ENCODE measurements at regions not wholly inside any gene's neighbourhood (a gene's known extent, or its start where the extent isn't known, plus 50 kb on each side); places are given as distances from the start of the nearest gene placed in this dataset.

DNA sequence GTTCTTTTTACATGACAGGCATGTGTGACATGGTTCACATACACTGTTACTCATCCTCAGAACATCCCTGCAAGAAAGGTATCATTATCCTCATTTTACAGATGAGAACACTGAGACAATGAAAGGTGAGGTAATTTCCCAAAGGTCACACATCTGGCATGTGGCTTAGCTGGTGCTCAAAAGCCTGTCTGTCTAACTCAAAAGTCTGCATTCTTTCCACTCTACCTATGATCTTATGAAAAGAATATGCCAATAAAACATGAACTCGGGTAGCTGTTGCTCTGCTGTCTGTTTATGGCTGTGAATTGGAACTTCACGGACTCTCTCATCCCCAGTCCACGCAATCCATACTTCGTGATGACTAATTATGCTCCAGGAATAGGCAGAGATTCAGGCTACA lies 79.0 kb upstream of the ODAD2 start:
- 71 to 96% (median 91%) methylated on average over 4 of the region's 4 CpGs for WGBS, 5 donors
- TF ChIP-seq POLR2AphosphoS5 (IDR thresholded peaks at IDR 0.05) (no peak), EP300 (IDR thresholded peaks at IDR 0.05) (no peak), POLR2A (IDR thresholded peaks at IDR 0.05) (no peak)
- TF ChIP-seq, protein P1, sequence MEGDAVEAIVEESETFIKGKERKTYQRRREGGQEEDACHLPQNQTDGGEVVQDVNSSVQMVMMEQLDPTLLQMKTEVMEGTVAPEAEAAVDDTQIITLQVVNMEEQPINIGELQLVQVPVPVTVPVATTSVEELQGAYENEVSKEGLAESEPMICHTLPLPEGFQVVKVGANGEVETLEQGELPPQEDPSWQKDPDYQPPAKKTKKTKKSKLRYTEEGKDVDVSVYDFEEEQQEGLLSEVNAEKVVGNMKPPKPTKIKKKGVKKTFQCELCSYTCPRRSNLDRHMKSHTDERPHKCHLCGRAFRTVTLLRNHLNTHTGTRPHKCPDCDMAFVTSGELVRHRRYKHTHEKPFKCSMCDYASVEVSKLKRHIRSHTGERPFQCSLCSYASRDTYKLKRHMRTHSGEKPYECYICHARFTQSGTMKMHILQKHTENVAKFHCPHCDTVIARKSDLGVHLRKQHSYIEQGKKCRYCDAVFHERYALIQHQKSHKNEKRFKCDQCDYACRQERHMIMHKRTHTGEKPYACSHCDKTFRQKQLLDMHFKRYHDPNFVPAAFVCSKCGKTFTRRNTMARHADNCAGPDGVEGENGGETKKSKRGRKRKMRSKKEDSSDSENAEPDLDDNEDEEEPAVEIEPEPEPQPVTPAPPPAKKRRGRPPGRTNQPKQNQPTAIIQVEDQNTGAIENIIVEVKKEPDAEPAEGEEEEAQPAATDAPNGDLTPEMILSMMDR (IDR thresholded peaks at IDR 0.05) = no peak
- Histone ChIP-seq H3K36me3 (peaks cover 0 to 8% (median 6%) of the 10 kb centered on the region in 4 donors), H3K4me1 (no peaks in the 10 kb centered on the region), H3K4me3 (no peak overlapping the region), H3K27ac (no peak overlapping the region), H3K27me3 (no peaks in the 10 kb centered on the region), H3K9me3 (peaks cover 0 to 9% (median 4%) of the 10 kb centered on the region in 4 donors)
- intact Hi-C loops (cut with DNase I; ENCODE audit: low total_unique reads) = no loop called here
- DNase-seq = no peak

DNA sequence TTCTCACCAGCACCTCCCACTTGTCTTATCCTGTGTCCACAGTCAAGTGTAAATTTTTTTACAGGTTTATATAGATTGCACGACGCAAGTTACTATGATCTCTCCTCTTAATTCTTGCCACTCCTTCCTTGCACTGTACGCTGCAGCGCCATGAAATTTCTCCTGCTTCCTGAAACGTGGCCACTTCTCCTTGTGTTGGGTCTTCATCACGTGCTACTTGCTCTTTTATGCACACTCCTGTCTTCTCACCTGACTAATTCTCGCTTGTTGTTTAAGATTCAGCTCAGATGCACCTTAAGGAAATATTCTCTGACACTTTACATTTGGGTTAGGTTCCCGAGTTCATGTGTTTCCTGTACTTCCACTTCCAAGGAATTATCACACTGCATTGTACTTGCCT lies 76.5 kb upstream of the ODAD2 start:
- intact Hi-C loops (cut with DNase I; ENCODE audit: low total_unique reads) = no loop called here
- H3K9me3 ChIP-seq = peaks cover 0 to 9% (median 4%) of the 10 kb centered on the region in 4 donors
- no peaks in the 10 kb centered on the region for H3K27me3 ChIP-seq
- 92 to 99% (median 97%) methylated on average over 8 of the region's 8 CpGs for WGBS, 5 donors
- no peak for DNase-seq
- TF ChIP-seq, protein P1 (IDR thresholded peaks at IDR 0.05) = no peak
- TF ChIP-seq POLR2A (IDR thresholded peaks at IDR 0.05) (no peak), EP300 (IDR thresholded peaks at IDR 0.05) (no peak), POLR2AphosphoS5 (IDR thresholded peaks at IDR 0.05) (no peak)
- no peak overlapping the region for H3K27ac ChIP-seq
- no peak overlapping the region for H3K4me3 ChIP-seq
- H3K4me1 ChIP-seq = no peaks in the 10 kb centered on the region
- H3K36me3 ChIP-seq = peaks cover 0 to 8% (median 6%) of the 10 kb centered on the region in 4 donors

DNA sequence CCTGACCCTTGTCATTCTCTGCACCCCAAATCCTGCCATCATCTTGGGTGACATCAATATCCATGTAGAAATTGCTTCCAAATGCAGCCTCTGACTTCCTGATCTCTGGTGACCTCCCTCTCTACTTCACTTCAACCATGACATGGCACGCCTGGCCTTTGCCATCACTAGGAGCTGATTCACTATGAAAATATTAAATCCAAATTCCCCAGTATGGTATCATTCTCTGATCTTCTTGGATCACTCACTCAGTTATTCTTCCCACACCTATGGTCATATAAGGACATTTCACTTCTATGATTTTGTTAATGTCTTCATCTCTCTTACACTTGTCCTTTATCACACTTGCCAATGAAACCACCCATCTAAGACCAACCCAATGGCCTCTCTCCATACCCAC lies 73.7 kb upstream of the ODAD2 start:
- Histone ChIP-seq H3K27me3 (no peaks in the 10 kb centered on the region), H3K4me1 (no peaks in the 10 kb centered on the region), H3K36me3 (peaks cover 0 to 20% (median 12%) of the 10 kb centered on the region in 4 donors), H3K9me3 (peaks cover 0 to 9% (median 4%) of the 10 kb centered on the region in 4 donors), H3K4me3 (no peak overlapping the region), H3K27ac (no peak overlapping the region)
- 94 to 100% (median 96%) methylated on average over 1 of the region's 1 CpG for WGBS, 5 donors
- intact Hi-C loops (cut with DNase I; ENCODE audit: low total_unique reads) = no loop called here
- DNase-seq = no peak
- no peak for TF ChIP-seq POLR2A (IDR thresholded peaks at IDR 0.05)
- no peak for TF ChIP-seq EP300 (IDR thresholded peaks at IDR 0.05)

DNA sequence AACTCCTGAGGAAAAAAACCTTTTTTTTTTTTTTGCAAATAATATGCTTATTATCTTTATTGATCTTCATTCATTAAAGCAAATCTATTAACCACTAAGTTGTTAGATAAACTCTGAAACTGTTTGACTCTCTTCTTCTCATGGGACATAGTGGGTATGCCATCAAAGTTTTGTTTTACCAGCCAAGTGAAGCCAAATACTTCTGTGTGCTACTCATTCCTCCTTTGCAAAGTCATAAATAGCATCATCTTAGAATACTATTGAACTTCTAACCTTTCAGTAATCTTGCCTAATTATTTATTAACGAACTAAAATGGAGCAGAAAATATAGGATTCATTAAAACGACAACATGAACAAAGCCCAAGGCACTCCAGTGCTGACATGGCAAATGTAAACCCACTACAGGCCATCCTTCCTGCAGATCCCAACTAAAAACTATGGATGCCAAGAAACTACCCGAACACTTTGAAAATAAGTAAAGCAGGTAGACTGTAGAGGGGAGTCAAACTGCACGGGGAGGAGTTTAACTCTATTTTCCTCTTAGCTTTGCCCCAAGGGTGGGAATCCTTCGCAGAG lies 61.2 kb upstream of the ODAD2 start:
- H3K36me3 ChIP-seq = peaks cover 0 to 23% (median 16%) of the 10 kb centered on the region in 4 donors
- intact Hi-C loops (cut with DNase I; ENCODE audit: low total_unique reads) = no loop called here
- no peak for DNase-seq
- TF ChIP-seq EP300 (IDR thresholded peaks at IDR 0.05) = no peak
- no peak for TF ChIP-seq POLR2A (IDR thresholded peaks at IDR 0.05)
- TF ChIP-seq POLR2AphosphoS5 (IDR thresholded peaks at IDR 0.05) = no peak
- TF ChIP-seq, protein P1 (IDR thresholded peaks at IDR 0.05) = no peak
- no peaks in the 10 kb centered on the region for H3K9me3 ChIP-seq
- H3K27me3 ChIP-seq = no peaks in the 10 kb centered on the region
- 74 to 91% (median 89%) methylated on average over 5 of the region's 5 CpGs for WGBS, 5 donors
- H3K4me1 ChIP-seq = no peaks in the 10 kb centered on the region
- no peak overlapping the region for H3K4me3 ChIP-seq
- no peak overlapping the region for H3K27ac ChIP-seq

DNA sequence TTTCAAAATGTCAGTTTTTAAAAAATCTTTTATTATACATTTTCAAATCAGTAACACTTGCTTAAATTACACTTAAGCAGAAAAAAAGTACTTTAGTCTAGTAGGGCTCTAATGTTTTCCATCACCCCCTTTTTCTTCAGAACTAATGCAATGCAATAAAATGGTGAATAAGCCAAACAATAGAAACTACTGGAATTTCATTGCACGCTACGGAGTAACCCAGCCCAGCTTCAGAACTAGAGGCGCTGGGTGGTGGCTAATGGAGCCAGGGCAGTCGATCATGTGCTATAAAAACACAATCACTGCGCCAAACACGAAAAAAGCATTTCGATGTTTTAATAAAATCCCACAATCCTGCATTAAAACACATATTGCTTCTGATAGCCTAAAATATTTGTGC lies 59.9 kb upstream of the ODAD2 start:
- Histone ChIP-seq H3K4me1 (no peaks in the 10 kb centered on the region), H3K27me3 (no peaks in the 10 kb centered on the region), H3K9me3 (no peaks in the 10 kb centered on the region), H3K4me3 (no peak overlapping the region), H3K36me3 (peaks cover 0 to 23% (median 16%) of the 10 kb centered on the region in 4 donors), H3K27ac (no peak overlapping the region)
- WGBS, 5 donors = 95 to 98% (median 97%) methylated on average over 7 of the region's 7 CpGs
- TF ChIP-seq POLR2A (IDR thresholded peaks at IDR 0.05) (no peak), EP300 (IDR thresholded peaks at IDR 0.05) (no peak), POLR2AphosphoS5 (IDR thresholded peaks at IDR 0.05) (no peak)
- TF ChIP-seq, protein P1 (IDR thresholded peaks at IDR 0.05) = no peak
- intact Hi-C loops (cut with DNase I; ENCODE audit: low total_unique reads) = no loop called here
- DNase-seq = no peak
